ENCODE measurements at regions not wholly inside any gene's neighbourhood (a gene's known extent, or its start where the extent isn't known, plus 50 kb on each side); places are given as distances from the start of the nearest gene placed in this dataset.

DNA sequence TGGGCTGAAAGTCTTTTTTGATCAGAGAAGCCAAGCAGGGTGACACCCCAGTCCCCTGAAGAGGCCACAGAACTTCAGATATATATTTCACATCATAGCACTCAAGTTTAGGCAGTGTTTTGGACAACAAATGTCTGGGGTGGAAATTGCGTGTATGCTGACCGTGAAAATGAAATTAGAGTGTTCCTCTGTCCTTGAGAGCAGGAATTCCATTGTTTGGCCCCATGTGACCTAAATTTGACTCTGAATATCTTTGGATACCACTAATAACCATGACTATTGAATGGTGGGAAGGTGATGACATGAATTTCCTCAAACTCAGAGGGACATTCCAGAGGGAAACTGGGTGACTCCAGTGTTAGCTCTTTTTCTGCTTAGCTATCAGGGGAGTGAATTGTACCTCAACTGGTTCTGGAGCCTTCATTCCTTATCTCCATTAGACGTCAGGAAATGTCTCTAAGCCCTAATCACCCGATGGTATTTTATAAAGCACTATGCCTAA, 263.5 kb upstream of the RASGRP1 start:
- Mint-ChIP-seq H3K9me3 (peaks cover 19% of the 10 kb centered on the region), H3K27me3 (ENCODE audit: low read depth) (no peaks in the 10 kb centered on the region), H3K4me1 (peaks cover 13% of the 10 kb centered on the region; the same call in 1 of the 2 replicates), H3K4me3 (no peak overlapping the region), H3K27ac (no peak overlapping the region), H3K36me3 (no peaks in the 10 kb centered on the region)
- no peak for DNase-seq (ENCODE audit: low spot score)
- ChIA-PET CTCF (interaction anchor here (0.6 to 2.0 kb wide), 2 partner anchors 128 to 172 kb away, joined by 3 to 6 read pairs; no protein-coding TSS in a partner anchor), POLR2A (no interaction called here)
- TF ChIP-seq ZNF416 (CRISPR knock-in tag; IDR thresholded peaks at IDR 0.05) (no peak), ETV6 (CRISPR knock-in tag; IDR thresholded peaks at IDR 0.05) (no peak), CREB1 (CRISPR knock-in tag; IDR thresholded peaks at IDR 0.05) (no peak), ZNF671 (CRISPR knock-in tag; IDR thresholded peaks at IDR 0.05) (no peak), GTF2I (CRISPR knock-in tag; conservative IDR thresholded peaks at IDR 0.05) (no peak), RELA (CRISPR knock-in tag; IDR thresholded peaks at IDR 0.05; ENCODE audit: borderline replicate concordance) (no peak)
- TF ChIP-seq, protein P1, sequence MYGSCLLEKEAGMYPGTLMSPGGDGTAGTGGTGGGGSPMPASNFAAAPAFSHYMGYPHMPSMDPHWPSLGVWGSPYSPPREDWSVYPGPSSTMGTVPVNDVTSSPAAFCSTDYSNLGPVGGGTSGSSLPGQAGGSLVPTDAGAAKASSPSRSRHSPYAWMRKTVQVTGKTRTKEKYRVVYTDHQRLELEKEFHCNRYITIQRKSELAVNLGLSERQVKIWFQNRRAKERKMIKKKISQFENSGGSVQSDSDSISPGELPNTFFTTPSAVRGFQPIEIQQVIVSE (CRISPR knock-in tag; IDR thresholded peaks at IDR 0.05; ENCODE audit: borderline replicate concordance) = no peak
- TF ChIP-seq, protein P2, sequence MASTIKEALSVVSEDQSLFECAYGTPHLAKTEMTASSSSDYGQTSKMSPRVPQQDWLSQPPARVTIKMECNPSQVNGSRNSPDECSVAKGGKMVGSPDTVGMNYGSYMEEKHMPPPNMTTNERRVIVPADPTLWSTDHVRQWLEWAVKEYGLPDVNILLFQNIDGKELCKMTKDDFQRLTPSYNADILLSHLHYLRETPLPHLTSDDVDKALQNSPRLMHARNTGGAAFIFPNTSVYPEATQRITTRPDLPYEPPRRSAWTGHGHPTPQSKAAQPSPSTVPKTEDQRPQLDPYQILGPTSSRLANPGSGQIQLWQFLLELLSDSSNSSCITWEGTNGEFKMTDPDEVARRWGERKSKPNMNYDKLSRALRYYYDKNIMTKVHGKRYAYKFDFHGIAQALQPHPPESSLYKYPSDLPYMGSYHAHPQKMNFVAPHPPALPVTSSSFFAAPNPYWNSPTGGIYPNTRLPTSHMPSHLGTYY (CRISPR knock-in tag; IDR thresholded peaks at IDR 0.05) = no peak
- ATAC-seq = no peak

DNA sequence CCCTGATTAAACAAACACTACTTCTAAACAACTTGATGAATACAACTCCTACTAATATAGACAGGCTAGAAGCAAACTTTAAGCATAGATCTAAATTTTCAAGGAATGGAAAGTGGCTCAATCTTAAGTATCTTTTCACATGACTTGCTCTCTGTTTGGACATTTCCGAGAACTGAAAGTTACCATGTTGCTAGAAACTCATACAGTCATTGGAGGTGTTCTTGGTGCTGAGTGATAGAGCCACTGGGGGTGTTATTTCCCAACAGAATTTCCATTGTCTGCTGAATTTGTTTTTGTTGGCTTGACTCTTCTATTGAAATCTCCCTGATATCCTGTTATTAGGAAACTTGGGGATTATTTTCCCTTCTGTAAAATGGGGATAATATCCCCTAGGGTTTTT, 264.5 kb upstream of the RASGRP1 start:
- Mint-ChIP-seq H3K4me3 (no peak overlapping the region), H3K27me3 (ENCODE audit: low read depth) (no peaks in the 10 kb centered on the region), H3K27ac (no peak overlapping the region), H3K4me1 (peaks cover 13% of the 10 kb centered on the region; the same call in 1 of the 2 replicates), H3K36me3 (0 out of 2 replicates have a peak, but pooled peaks cover 3% of the 10 kb centered on the region), H3K9me3 (peaks cover 25% of the 10 kb centered on the region)
- ChIA-PET CTCF (interaction anchor here (2.0 kb wide), 1 partner anchor 129 kb away, joined by 6 read pairs; no protein-coding TSS in a partner anchor), POLR2A (no interaction called here)
- no peak for ATAC-seq
- TF ChIP-seq, protein P3, sequence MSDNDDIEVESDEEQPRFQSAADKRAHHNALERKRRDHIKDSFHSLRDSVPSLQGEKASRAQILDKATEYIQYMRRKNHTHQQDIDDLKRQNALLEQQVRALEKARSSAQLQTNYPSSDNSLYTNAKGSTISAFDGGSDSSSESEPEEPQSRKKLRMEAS (CRISPR knock-in tag; IDR thresholded peaks at IDR 0.05) = no peak
- TF ChIP-seq, protein P4, sequence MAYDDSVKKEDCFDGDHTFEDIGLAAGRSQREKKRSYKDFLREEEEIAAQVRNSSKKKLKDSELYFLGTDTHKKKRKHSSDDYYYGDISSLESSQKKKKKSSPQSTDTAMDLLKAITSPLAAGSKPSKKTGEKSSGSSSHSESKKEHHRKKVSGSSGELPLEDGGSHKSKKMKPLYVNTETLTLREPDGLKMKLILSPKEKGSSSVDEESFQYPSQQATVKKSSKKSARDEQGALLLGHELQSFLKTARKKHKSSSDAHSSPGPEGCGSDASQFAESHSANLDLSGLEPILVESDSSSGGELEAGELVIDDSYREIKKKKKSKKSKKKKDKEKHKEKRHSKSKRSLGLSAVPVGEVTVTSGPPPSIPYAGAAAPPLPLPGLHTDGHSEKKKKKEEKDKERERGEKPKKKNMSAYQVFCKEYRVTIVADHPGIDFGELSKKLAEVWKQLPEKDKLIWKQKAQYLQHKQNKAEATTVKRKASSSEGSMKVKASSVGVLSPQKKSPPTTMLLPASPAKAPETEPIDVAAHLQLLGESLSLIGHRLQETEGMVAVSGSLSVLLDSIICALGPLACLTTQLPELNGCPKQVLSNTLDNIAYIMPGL (CRISPR knock-in tag; IDR thresholded peaks at IDR 0.05) = no peak
- no peak for DNase-seq (ENCODE audit: low spot score)

DNA sequence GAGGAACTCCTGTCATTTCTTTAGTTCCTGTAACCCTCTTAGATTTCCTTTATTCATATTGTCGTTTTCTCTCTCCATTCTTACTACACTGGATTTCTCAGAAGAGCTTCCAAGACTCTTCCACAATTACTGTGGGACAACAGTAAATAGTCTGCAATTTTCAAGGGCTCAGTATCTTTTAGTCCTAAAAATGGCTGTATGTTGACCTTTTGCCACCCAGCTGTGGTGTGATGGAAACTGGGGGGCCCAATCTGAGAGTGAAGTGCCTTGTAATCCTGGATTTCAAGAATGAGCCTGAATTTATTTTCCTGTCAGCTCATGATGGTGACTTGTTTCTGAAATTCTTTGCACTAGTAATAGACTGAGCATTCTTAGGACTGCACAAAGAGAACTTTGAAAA, 277.6 kb upstream of the RASGRP1 start:
- Mint-ChIP-seq H3K36me3 (peaks cover 9% of the 10 kb centered on the region), H3K27me3 (ENCODE audit: low read depth) (0 out of 2 replicates have a peak, but pooled peaks cover 3% of the 10 kb centered on the region), H3K4me3 (no peak overlapping the region), H3K4me1 (peaks cover 18% of the 10 kb centered on the region), H3K27ac (no peak overlapping the region), H3K9me3 (peaks cover 22% of the 10 kb centered on the region)
- ATAC-seq (no peak), DNase-seq (ENCODE audit: low spot score) (no peak)
- TF ChIP-seq NFATC4 (CRISPR knock-in tag; IDR thresholded peaks at IDR 0.05) (no peak), RORB (CRISPR knock-in tag; IDR thresholded peaks at IDR 0.05) (no peak), SP1 (CRISPR knock-in tag; conservative IDR thresholded peaks at IDR 0.05) (no peak), CREM (CRISPR knock-in tag; IDR thresholded peaks at IDR 0.05) (no peak), GABPB1 (CRISPR knock-in tag; IDR thresholded peaks at IDR 0.05) (no peak), NFE2L1 (CRISPR knock-in tag; IDR thresholded peaks at IDR 0.05) (no peak), ZNF416 (CRISPR knock-in tag; IDR thresholded peaks at IDR 0.05) (no peak), SMAD3 (CRISPR knock-in tag; IDR thresholded peaks at IDR 0.05; ENCODE audit: borderline replicate concordance) (no peak), MXD4 (CRISPR knock-in tag; IDR thresholded peaks at IDR 0.05; ENCODE audit: borderline replicate concordance) (no peak)
- TF ChIP-seq, protein P5, sequence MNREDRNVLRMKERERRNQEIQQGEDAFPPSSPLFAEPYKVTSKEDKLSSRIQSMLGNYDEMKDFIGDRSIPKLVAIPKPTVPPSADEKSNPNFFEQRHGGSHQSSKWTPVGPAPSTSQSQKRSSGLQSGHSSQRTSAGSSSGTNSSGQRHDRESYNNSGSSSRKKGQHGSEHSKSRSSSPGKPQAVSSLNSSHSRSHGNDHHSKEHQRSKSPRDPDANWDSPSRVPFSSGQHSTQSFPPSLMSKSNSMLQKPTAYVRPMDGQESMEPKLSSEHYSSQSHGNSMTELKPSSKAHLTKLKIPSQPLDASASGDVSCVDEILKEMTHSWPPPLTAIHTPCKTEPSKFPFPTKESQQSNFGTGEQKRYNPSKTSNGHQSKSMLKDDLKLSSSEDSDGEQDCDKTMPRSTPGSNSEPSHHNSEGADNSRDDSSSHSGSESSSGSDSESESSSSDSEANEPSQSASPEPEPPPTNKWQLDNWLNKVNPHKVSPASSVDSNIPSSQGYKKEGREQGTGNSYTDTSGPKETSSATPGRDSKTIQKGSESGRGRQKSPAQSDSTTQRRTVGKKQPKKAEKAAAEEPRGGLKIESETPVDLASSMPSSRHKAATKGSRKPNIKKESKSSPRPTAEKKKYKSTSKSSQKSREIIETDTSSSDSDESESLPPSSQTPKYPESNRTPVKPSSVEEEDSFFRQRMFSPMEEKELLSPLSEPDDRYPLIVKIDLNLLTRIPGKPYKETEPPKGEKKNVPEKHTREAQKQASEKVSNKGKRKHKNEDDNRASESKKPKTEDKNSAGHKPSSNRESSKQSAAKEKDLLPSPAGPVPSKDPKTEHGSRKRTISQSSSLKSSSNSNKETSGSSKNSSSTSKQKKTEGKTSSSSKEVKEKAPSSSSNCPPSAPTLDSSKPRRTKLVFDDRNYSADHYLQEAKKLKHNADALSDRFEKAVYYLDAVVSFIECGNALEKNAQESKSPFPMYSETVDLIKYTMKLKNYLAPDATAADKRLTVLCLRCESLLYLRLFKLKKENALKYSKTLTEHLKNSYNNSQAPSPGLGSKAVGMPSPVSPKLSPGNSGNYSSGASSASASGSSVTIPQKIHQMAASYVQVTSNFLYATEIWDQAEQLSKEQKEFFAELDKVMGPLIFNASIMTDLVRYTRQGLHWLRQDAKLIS (CRISPR knock-in tag; IDR thresholded peaks at IDR 0.05; ENCODE audit: borderline replicate concordance) = no peak
- TF ChIP-seq, protein P6, sequence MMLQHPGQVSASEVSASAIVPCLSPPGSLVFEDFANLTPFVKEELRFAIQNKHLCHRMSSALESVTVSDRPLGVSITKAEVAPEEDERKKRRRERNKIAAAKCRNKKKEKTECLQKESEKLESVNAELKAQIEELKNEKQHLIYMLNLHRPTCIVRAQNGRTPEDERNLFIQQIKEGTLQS (CRISPR knock-in tag; conservative IDR thresholded peaks at IDR 0.05) = no peak
- TF ChIP-seq, protein P7, sequence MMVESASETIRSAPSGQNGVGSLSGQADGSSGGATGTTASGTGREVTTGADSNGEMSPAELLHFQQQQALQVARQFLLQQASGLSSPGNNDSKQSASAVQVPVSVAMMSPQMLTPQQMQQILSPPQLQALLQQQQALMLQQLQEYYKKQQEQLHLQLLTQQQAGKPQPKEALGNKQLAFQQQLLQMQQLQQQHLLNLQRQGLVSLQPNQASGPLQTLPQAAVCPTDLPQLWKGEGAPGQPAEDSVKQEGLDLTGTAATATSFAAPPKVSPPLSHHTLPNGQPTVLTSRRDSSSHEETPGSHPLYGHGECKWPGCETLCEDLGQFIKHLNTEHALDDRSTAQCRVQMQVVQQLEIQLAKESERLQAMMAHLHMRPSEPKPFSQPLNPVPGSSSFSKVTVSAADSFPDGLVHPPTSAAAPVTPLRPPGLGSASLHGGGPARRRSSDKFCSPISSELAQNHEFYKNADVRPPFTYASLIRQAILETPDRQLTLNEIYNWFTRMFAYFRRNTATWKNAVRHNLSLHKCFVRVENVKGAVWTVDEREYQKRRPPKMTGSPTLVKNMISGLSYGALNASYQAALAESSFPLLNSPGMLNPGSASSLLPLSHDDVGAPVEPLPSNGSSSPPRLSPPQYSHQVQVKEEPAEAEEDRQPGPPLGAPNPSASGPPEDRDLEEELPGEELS (CRISPR knock-in tag; IDR thresholded peaks at IDR 0.05) = no peak
- TF ChIP-seq, protein P8, sequence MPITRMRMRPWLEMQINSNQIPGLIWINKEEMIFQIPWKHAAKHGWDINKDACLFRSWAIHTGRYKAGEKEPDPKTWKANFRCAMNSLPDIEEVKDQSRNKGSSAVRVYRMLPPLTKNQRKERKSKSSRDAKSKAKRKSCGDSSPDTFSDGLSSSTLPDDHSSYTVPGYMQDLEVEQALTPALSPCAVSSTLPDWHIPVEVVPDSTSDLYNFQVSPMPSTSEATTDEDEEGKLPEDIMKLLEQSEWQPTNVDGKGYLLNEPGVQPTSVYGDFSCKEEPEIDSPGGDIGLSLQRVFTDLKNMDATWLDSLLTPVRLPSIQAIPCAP (CRISPR knock-in tag; IDR thresholded peaks at IDR 0.05) = no peak
- CTCF ChIA-PET = interaction anchor here (2.7 kb wide), 1 partner anchor 11 kb away, joined by 9 read pairs; no protein-coding TSS in a partner anchor
- POLR2A ChIA-PET = no interaction called here
